ENCODE measurements at regions not wholly inside any gene's neighbourhood (a gene's known extent, or its start where the extent isn't known, plus 50 kb on each side); places are given as distances from the start of the nearest gene placed in this dataset.

- no peak for DNase-seq (ENCODE audit: low read depth)
- H3K4me3 ChIP-seq (ENCODE audit: low read depth, low read length), result no peak overlapping the region
- TF ChIP-seq CTCF (IDR thresholded peaks at IDR 0.05; ENCODE audit: control insufficient read depth, extremely low read depth, insufficient read depth), result no peak
Measured at GRCh38 chr11:44397586-44398178, 87.7 kb upstream of the ALX4 start.

- TF ChIP-seq CTCF (IDR thresholded peaks at IDR 0.05; ENCODE audit: control insufficient read depth, extremely low read depth, insufficient read depth), result no peak
- no peak for DNase-seq (ENCODE audit: low read depth)
- H3K4me3 ChIP-seq (ENCODE audit: low read depth, low read length), result no peak overlapping the region
Measured at GRCh38 chr11:44398266-44399030, 88.5 kb upstream of the ALX4 start.

GRCh38 chr11:44399968-44400367 is 90.0 kb upstream of the ALX4 start:
- TF ChIP-seq CTCF (IDR thresholded peaks at IDR 0.05; ENCODE audit: control insufficient read depth, extremely low read depth, insufficient read depth), result no peak
- no peak for DNase-seq (ENCODE audit: low read depth)
- no peak overlapping the region for H3K4me3 ChIP-seq (ENCODE audit: low read depth, low read length)

GRCh38 chr11:44400431-44400830 is 90.5 kb upstream of the ALX4 start:
- no peak for TF ChIP-seq CTCF (IDR thresholded peaks at IDR 0.05; ENCODE audit: control insufficient read depth, extremely low read depth, insufficient read depth)
- DNase-seq (ENCODE audit: low read depth), result no peak

GRCh38 chr11:44402466-44403075 is 92.6 kb upstream of the ALX4 start:
- no peak for DNase-seq (ENCODE audit: low read depth)
- no peak for TF ChIP-seq CTCF (IDR thresholded peaks at IDR 0.05; ENCODE audit: control insufficient read depth, extremely low read depth, insufficient read depth)
- no peak overlapping the region for H3K4me3 ChIP-seq (ENCODE audit: low read depth, low read length)

More at GRCh38 chr11:44400431-44400830, 90.5 kb upstream of the ALX4 start:
- H3K4me3 ChIP-seq (ENCODE audit: low read depth, low read length), result no peak overlapping the region

GRCh38 chr11:44403176-44403575 is 93.2 kb upstream of the ALX4 start:
- TF ChIP-seq CTCF (IDR thresholded peaks at IDR 0.05; ENCODE audit: control insufficient read depth, extremely low read depth, insufficient read depth), result no peak
- no peak overlapping the region for H3K4me3 ChIP-seq (ENCODE audit: low read depth, low read length)
- DNase-seq (ENCODE audit: low read depth), result no peak

Measured in LNCaP clone FGC (cell line).